ENCODE measurements at regions not wholly inside any gene's neighbourhood (a gene's known extent, or its start where the extent isn't known, plus 50 kb on each side); places are given as distances from the start of the nearest gene placed in this dataset.

DNA sequence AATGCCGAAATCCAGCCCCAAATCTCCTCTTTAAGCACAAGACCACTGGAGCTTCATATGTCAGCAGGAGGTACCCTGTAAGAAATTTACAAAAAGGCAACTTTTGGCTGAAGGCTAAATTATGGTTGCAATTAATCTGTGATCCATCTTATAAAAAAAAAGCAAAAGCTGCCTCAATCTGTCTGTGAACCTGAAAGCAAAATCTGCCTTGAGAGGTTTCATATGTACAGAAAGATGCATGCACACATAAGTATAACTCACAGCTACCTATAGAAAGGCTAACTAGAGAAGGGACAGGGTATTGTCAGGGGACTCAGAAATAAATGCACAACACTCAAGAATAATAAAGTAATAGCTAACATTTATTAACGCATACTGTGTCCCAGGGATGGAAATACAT lies 964.2 kb upstream of the ADGRL2 start:
- Mint-ChIP-seq H3K27ac (no peak overlapping the region), H3K4me1 (ENCODE audit: low read depth) (no peaks in the 10 kb centered on the region), H3K9me3 (peaks cover 24% of the 10 kb centered on the region), H3K36me3 (ENCODE audit: low read depth) (no peaks in the 10 kb centered on the region), H3K4me3 (ENCODE audit: low read depth) (no peak overlapping the region), H3K27me3 (ENCODE audit: low read depth) (no peaks in the 10 kb centered on the region)
- DNase-seq (ENCODE audit: low spot score), result no peak
- intact Hi-C loops (cut with micrococcal nuclease), result no loop called here

DNA sequence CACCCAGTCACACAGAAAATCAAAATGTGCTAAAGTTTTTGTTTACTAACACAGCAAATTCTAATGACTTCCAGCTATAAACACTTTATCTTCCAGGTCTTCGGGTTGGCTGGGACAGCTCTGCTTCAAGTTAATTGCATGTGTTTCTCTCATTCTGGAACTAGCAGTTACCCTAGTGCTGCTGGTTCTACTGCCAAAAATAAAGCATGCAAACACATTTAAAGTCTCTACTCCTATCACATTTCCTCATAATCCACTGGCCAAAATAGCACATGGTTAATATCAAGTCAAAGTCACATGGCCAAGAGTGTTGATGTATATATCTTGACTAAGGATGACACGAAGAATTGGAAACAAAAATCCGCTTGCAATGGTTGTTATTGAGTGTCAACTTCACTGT lies 973.1 kb upstream of the ADGRL2 start:
- Mint-ChIP-seq H3K36me3 (ENCODE audit: low read depth) (no peaks in the 10 kb centered on the region), H3K4me3 (ENCODE audit: low read depth) (no peak overlapping the region), H3K27ac (no peak overlapping the region), H3K4me1 (ENCODE audit: low read depth) (no peaks in the 10 kb centered on the region), H3K27me3 (ENCODE audit: low read depth) (no peaks in the 10 kb centered on the region), H3K9me3 (no peaks in the 10 kb centered on the region)
- DNase-seq (ENCODE audit: low spot score), result no peak
- intact Hi-C loops (cut with micrococcal nuclease), result no loop called here

DNA sequence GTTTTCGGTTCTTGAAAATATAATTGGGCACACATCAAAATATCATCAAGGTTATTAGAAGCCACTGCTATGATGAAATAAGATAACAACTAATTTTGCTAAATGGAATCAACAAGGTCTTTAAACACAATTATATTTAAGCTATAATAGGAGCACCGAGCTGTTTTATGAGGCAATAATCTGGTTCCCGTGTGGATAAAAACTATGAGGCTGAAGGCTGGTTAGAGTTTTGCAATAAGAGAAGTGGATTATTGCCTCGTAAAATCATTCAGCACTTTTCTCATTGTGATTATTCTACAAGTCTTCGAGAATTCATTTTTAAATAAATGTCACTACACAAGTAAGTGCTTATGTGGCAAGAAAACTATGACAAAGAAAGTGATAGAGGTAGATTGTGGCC lies 975.7 kb upstream of the ADGRL2 start:
- Mint-ChIP-seq H3K9me3 (no peaks in the 10 kb centered on the region), H3K36me3 (ENCODE audit: low read depth) (no peaks in the 10 kb centered on the region), H3K4me1 (ENCODE audit: low read depth) (no peaks in the 10 kb centered on the region), H3K4me3 (ENCODE audit: low read depth) (no peak overlapping the region), H3K27ac (no peak overlapping the region), H3K27me3 (ENCODE audit: low read depth) (no peaks in the 10 kb centered on the region)
- intact Hi-C loops (cut with micrococcal nuclease), result no loop called here
- DNase-seq (ENCODE audit: low spot score), result no peak

DNA sequence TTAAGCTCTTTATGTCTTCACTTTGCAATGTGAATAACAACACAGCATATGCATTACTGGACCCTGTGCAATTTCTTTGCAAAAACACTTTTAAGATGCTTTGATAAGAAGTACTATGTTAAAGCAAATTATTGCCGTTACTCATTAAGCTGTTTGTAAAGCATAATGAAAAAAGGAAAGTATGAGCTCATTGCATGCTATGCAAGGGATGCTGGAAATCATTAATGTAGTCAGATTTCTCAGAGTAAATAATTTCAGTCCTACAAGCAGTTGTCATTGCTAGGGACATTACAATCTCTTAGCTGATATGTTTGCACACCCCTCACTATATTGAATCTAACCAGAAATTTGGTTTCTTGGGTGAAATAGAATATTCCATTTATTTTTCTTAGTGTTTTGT lies 982.5 kb upstream of the ADGRL2 start:
- Mint-ChIP-seq H3K4me3 (ENCODE audit: low read depth) (no peak overlapping the region), H3K4me1 (ENCODE audit: low read depth) (no peaks in the 10 kb centered on the region), H3K9me3 (peaks cover 7% of the 10 kb centered on the region), H3K36me3 (ENCODE audit: low read depth) (no peaks in the 10 kb centered on the region), H3K27me3 (ENCODE audit: low read depth) (no peaks in the 10 kb centered on the region), H3K27ac (no peak overlapping the region)
- intact Hi-C loops (cut with micrococcal nuclease), result no loop called here
- no peak for DNase-seq (ENCODE audit: low spot score)

DNA sequence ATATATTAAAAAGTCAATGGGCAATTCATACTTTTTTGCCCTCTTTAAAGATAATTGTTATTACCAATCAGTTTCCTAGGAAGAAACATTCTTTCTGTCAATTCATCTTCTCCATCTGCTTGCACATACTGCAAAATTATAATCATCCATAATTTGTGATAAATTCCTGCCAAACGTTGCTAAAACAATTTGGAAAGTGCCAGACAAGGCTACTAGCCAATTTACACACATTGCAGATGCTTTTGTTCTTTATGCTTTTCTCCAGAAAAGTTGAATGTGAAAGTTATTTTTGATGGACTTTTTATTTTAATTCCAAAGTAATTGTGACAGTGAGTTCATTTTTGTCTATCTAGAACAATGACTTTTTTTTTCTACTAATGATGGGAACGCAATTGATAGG lies 992.8 kb upstream of the ADGRL2 start:
- intact Hi-C loops (cut with micrococcal nuclease), result no loop called here

DNA sequence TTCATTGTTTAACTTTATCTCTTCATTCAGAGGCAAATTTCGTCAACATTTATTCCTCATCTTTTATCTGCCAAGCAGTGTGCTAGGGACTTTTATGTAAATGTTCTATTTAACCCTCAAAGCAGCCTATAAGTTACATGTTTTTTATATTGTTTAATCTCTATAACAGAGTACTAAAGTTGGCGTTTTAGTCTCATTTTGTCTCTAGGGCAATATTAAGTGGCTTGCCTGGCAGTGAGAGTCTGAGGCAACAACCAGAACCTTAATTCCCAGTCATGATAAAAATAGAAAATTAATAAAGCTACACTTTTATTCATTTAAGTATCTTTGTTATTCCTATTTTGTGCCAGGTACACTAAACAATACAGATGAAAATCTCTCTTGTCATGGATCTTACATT lies 994.3 kb upstream of the ADGRL2 start:
- DNase-seq (ENCODE audit: low spot score), result no peak
- Mint-ChIP-seq H3K9me3 (peaks cover 27% of the 10 kb centered on the region), H3K4me1 (ENCODE audit: low read depth) (no peaks in the 10 kb centered on the region), H3K27ac (no peak overlapping the region), H3K36me3 (ENCODE audit: low read depth) (no peaks in the 10 kb centered on the region), H3K27me3 (ENCODE audit: low read depth) (no peaks in the 10 kb centered on the region), H3K4me3 (ENCODE audit: low read depth) (no peak overlapping the region)
- intact Hi-C loops (cut with micrococcal nuclease), result no loop called here

More for the DNA sequence above, 992.8 kb upstream of the ADGRL2 start:
- no peaks in the 10 kb centered on the region for H3K36me3 Mint-ChIP-seq (ENCODE audit: low read depth)
- peaks cover 19% of the 10 kb centered on the region for H3K9me3 Mint-ChIP-seq
- H3K4me3 Mint-ChIP-seq (ENCODE audit: low read depth), result no peak overlapping the region
- H3K27me3 Mint-ChIP-seq (ENCODE audit: low read depth), result no peaks in the 10 kb centered on the region
- H3K4me1 Mint-ChIP-seq (ENCODE audit: low read depth), result no peaks in the 10 kb centered on the region
- H3K27ac Mint-ChIP-seq, result no peak overlapping the region
- no peak for DNase-seq (ENCODE audit: low spot score)

DNA sequence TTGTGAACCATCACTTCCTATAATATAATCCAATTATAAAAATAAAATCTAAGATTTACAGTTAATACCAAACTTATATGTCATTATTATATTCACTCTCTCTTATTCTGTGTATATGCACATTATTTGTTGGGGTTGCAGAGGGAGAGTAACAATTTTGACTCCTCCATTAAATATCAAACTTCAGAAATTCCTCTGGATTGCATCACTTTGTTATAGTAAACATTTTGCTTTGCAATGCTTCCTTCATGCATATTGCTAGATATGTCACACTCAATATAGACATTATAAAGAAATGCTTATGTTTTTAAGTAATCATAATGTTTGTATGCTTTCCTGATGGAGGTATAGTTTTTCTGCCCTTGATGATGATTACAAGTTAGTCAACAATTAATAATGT lies 999.0 kb upstream of the ADGRL2 start:
- H3K9me3 Mint-ChIP-seq, result peaks cover 13% of the 10 kb centered on the region
- no peaks in the 10 kb centered on the region for H3K27me3 Mint-ChIP-seq (ENCODE audit: low read depth)

DNA sequence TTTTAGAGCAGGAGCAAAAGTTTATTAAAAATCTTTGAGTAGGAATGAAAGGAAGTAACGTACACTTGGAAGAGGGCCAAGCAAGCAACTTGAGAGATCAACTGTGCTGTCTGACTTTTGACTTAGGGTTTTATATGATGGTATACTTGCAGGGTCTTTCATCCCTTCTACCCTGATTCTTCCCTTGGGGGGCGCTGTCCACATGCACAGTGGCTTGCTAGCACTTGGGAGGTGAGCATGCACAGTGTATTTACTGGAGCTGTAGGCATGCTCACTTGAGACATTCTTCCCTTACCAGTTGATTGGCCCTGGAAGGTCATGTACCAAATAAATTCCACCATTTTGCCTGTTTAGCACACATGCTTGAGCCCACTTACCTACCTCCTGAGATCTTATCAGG lies 1001.3 kb upstream of the ADGRL2 start:
- no peaks in the 10 kb centered on the region for H3K36me3 Mint-ChIP-seq (ENCODE audit: low read depth)
- no peak for DNase-seq (ENCODE audit: low spot score)
- no peak overlapping the region for H3K27ac Mint-ChIP-seq
- H3K4me1 Mint-ChIP-seq (ENCODE audit: low read depth), result no peaks in the 10 kb centered on the region
- intact Hi-C loops (cut with micrococcal nuclease), result no loop called here
- no peaks in the 10 kb centered on the region for H3K27me3 Mint-ChIP-seq (ENCODE audit: low read depth)
- no peak overlapping the region for H3K4me3 Mint-ChIP-seq (ENCODE audit: low read depth)
- H3K9me3 Mint-ChIP-seq, result peaks cover 11% of the 10 kb centered on the region

More for the DNA sequence above, 999.0 kb upstream of the ADGRL2 start:
- Mint-ChIP-seq H3K4me1 (ENCODE audit: low read depth) (no peaks in the 10 kb centered on the region), H3K27ac (no peak overlapping the region), H3K36me3 (ENCODE audit: low read depth) (no peaks in the 10 kb centered on the region), H3K4me3 (ENCODE audit: low read depth) (no peak overlapping the region)
- intact Hi-C loops (cut with micrococcal nuclease), result no loop called here
- no peak for DNase-seq (ENCODE audit: low spot score)

DNA sequence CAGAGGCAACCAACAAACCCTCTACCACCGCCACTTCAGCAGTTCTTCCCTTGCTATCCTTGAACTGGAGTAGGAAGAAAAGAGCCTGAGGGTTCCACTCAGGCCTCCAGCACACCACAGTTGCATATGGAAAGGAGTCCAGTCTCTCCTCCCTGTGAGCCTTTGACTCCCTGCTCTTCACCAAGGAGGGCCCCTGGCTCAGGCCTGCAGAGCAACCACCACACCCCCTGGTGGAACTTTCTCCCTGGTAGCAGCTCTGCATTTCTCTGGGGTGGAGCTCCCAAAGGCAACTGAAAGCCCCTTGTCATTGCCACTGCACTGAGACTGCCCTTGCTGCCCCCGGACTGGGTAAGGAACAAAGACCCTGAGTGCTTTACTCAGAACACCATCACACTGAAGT lies 1021.5 kb upstream of the ADGRL2 start:
- Mint-ChIP-seq H3K36me3 (ENCODE audit: low read depth) (no peaks in the 10 kb centered on the region), H3K4me1 (ENCODE audit: low read depth) (no peaks in the 10 kb centered on the region), H3K9me3 (peaks cover 16% of the 10 kb centered on the region), H3K27ac (no peak overlapping the region), H3K4me3 (ENCODE audit: low read depth) (no peak overlapping the region), H3K27me3 (ENCODE audit: low read depth) (no peaks in the 10 kb centered on the region)
- DNase-seq (ENCODE audit: low spot score), result no peak
- intact Hi-C loops (cut with micrococcal nuclease), result no loop called here

DNA sequence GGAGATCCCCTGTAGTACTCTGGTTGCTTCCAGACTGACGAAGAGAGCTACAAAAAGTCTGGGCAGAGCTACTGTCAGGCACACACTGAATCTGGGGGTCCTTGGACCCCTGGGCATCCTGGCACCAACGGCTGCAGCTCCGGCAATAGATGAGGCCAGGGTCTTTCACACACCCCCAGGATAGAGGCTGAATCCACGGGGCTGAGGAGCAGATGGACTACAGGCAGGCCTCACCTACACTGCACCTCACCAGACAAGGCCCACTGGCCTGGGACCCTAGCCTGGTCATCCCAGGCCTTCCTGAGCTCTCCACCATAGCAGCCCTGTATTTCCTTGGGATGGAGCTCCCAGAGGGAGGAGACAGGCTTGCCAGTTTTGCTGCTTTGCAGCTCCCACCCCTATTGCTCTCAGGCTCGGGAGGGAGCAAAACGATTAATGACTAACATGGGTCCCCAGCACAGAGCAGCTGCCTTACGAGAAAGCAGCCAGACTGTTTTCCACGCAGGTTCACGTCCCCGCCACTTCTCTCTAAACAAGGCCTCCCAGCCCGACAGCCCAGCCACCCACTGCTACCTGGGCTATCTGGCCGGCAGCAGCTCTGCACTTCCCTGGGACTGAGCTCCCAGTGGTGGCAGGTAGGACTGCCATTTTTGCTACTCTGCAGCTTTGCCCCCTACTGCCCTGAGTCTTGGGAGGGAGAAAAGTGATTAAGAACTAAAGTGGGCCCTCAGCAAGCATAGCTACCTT lies 1022.5 kb upstream of the ADGRL2 start:
- no peaks in the 10 kb centered on the region for H3K4me1 Mint-ChIP-seq (ENCODE audit: low read depth)
- H3K36me3 Mint-ChIP-seq (ENCODE audit: low read depth), result no peaks in the 10 kb centered on the region
- intact Hi-C loops (cut with micrococcal nuclease), result no loop called here
- peaks cover 16% of the 10 kb centered on the region for H3K9me3 Mint-ChIP-seq
- no peak overlapping the region for H3K27ac Mint-ChIP-seq
- no peaks in the 10 kb centered on the region for H3K27me3 Mint-ChIP-seq (ENCODE audit: low read depth)
- H3K4me3 Mint-ChIP-seq (ENCODE audit: low read depth), result no peak overlapping the region
- no peak for DNase-seq (ENCODE audit: low spot score)

DNA sequence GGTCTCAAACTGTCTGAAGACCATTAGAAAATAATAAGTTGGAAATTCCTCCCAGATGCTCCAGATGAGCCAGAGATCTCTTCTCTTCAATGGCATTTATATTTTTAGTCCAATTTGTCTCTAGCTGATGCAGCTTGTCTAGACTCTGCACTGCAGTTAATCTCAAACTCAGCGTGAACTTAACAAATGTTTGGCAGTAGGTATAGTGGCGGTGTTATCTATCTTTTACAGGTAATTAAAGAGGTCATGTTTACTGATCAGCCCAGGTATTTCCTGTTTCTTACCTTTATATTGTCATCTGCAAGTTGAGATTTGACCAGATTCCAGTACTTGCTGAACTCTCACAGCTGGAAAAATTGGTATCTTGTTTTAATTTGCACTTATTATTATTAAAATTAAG lies 1024.5 kb upstream of the ADGRL2 start:
- H3K27ac Mint-ChIP-seq, result no peak overlapping the region
- H3K4me3 Mint-ChIP-seq (ENCODE audit: low read depth), result no peak overlapping the region
- no peaks in the 10 kb centered on the region for H3K36me3 Mint-ChIP-seq (ENCODE audit: low read depth)
- H3K27me3 Mint-ChIP-seq (ENCODE audit: low read depth), result no peaks in the 10 kb centered on the region
- no peak for DNase-seq (ENCODE audit: low spot score)
- H3K4me1 Mint-ChIP-seq (ENCODE audit: low read depth), result no peaks in the 10 kb centered on the region
- intact Hi-C loops (cut with micrococcal nuclease), result no loop called here
- peaks cover 3% of the 10 kb centered on the region for H3K9me3 Mint-ChIP-seq

DNA sequence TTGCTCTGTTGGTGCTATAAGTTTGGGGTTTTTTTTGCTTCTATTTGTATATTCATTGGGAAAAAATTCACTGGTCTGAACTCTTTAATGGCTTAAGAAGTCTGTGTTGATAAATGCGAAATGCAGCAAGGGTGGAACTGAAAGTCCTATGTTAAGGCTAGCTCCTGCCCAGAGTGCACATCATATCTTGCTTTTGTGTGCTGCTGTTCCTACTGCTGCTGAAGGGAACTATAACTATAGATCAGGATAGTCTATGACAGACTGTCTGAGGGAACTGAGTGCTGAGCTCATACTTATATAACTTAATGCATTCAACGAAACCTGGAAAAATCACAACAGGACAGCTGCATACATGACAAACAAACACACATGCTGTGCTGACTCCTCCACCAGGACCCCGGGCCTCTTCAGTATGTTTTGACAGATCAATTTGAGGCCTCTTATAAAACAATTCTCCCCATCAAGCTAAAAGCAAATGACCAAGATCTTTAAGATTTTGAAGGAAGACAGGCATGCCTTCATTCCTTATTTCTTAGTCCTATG lies 1031.5 kb upstream of the ADGRL2 start:
- no peak overlapping the region for H3K4me3 Mint-ChIP-seq (ENCODE audit: low read depth)
- no peaks in the 10 kb centered on the region for H3K27me3 Mint-ChIP-seq (ENCODE audit: low read depth)
- intact Hi-C loops (cut with micrococcal nuclease), result no loop called here
- no peaks in the 10 kb centered on the region for H3K4me1 Mint-ChIP-seq (ENCODE audit: low read depth)
- H3K9me3 Mint-ChIP-seq, result peaks cover under 1% of the 10 kb centered on the region
- DNase-seq (ENCODE audit: low spot score), result no peak
- H3K27ac Mint-ChIP-seq, result no peak overlapping the region
- H3K36me3 Mint-ChIP-seq (ENCODE audit: low read depth), result no peaks in the 10 kb centered on the region

DNA sequence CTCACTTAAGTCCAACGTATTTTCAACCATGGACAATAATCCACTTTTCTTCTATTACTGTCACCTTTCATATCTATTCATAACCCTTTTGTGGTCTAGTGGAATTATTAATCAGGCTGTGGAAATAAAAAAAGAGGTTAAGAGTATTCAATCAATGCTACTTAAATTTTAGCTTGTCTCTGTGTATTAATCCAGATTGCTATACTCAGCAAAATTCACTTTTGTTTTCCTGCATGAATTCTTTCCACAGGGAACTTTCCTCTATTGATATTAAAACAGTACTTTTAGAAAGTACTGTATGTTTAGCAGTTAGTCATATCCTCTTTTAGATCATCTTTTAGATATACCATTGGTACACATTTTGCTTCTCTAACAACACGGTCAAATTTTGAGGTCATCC lies 1033.0 kb upstream of the ADGRL2 start:
- intact Hi-C loops (cut with micrococcal nuclease), result no loop called here
- Mint-ChIP-seq H3K27ac (no peak overlapping the region), H3K4me1 (ENCODE audit: low read depth) (no peaks in the 10 kb centered on the region), H3K27me3 (ENCODE audit: low read depth) (no peaks in the 10 kb centered on the region), H3K4me3 (ENCODE audit: low read depth) (no peak overlapping the region), H3K36me3 (ENCODE audit: low read depth) (no peaks in the 10 kb centered on the region), H3K9me3 (peaks cover 2% of the 10 kb centered on the region)
- no peak for DNase-seq (ENCODE audit: low spot score)

DNA sequence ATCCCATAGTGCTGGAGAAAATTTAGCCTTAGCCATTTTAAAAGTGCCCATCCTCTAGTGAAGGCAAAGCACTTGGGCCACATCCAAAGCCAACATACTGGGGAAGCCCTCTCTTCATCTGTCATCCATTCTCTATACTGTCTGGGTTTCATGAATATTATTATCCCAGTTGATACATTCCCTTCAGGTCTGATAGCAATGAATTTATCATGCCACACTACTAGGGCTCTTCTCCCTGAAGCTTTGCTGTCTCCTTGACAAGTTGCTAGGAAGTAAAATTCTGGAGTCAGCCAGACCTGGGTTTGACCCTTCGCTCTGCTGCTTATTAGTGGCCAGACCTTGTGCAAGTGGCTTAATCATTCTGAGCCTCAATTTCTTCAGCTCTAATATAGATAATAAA lies 1041.4 kb upstream of the ADGRL2 start:
- no peak for DNase-seq (ENCODE audit: low spot score)
- H3K4me3 Mint-ChIP-seq (ENCODE audit: low read depth), result no peak overlapping the region
- intact Hi-C loops (cut with micrococcal nuclease), result no loop called here

More for the DNA sequence above, 1041.4 kb upstream of the ADGRL2 start:
- H3K36me3 Mint-ChIP-seq (ENCODE audit: low read depth), result no peaks in the 10 kb centered on the region
- peaks cover 17% of the 10 kb centered on the region for H3K9me3 Mint-ChIP-seq
- no peaks in the 10 kb centered on the region for H3K4me1 Mint-ChIP-seq (ENCODE audit: low read depth)
- H3K27ac Mint-ChIP-seq, result no peak overlapping the region
- no peaks in the 10 kb centered on the region for H3K27me3 Mint-ChIP-seq (ENCODE audit: low read depth)

All from activated T-helper 2 cell treated with anti-CD3 and anti-CD28 coated beads, Interferon-gamma antibody, Interleukin-2, Interleukin-4, amounts not matched to agents 10 μg/mL and 5 μg/mL and 100 μg/mL, durations not matched to agents 14 hours and 24 hours and 36 hours (primary cell).